ENCODE measurements at regions not wholly inside any gene's neighbourhood (a gene's known extent, or its start where the extent isn't known, plus 50 kb on each side); places are given as distances from the start of the nearest gene placed in this dataset.
"Not testable (repeated sequence)": the region's sequence is repeated elsewhere in the genome, so short reads cannot be mapped to it uniquely, and the experiment has no call there.

DNA sequence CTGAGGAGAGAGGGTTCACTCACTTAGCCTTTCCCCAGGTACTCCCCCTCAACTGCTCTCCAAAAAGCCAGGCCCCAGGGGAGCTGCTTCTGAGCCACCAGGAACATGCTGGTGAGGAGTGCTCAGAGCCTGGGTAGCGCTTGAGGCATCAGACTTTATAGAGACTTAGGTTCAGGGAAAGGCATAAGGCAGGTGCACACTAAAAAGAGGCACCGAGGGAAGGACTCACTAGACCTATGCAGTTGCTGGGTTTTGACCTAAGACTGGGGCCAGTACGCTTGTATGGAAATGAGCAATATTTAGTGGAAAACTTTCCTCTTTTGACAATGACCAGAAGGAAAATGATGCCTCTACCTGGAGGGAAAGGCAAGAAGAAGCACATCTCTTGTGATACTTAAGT, 589.1 kb downstream of the RPIA start:
- TF ChIP-seq, protein P1, sequence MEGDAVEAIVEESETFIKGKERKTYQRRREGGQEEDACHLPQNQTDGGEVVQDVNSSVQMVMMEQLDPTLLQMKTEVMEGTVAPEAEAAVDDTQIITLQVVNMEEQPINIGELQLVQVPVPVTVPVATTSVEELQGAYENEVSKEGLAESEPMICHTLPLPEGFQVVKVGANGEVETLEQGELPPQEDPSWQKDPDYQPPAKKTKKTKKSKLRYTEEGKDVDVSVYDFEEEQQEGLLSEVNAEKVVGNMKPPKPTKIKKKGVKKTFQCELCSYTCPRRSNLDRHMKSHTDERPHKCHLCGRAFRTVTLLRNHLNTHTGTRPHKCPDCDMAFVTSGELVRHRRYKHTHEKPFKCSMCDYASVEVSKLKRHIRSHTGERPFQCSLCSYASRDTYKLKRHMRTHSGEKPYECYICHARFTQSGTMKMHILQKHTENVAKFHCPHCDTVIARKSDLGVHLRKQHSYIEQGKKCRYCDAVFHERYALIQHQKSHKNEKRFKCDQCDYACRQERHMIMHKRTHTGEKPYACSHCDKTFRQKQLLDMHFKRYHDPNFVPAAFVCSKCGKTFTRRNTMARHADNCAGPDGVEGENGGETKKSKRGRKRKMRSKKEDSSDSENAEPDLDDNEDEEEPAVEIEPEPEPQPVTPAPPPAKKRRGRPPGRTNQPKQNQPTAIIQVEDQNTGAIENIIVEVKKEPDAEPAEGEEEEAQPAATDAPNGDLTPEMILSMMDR (IDR thresholded peaks at IDR 0.05) = not testable (repeated sequence)
- TF ChIP-seq POLR2A (IDR thresholded peaks at IDR 0.05) = not testable (repeated sequence)
